Stimulated activated CD4-positive, alpha-beta T cell treated with anti-CD3 and anti-CD28 coated beads, Interleukin-2, amount 100 ng/mL, for 24 hours (primary cell): ENCODE measurements at regions not wholly inside any gene's neighbourhood (a gene's known extent, or its start where the extent isn't known, plus 50 kb on each side); places are given as distances from the start of the nearest gene placed in this dataset.
A peak's percentile ranks its signal among the peaks of the same experiment; 100 is the strongest.

ENCODE experiments used
- DNase-seq, 2 donors: peaks; one replicate each; pipeline ENCODE4 v3.0.0-alpha.2; 2020

- no peak for DNase-seq
These were observed 163.2 kb upstream of the FAM9B start for GRCh38 chrX:9196961-9197640.

- no peak for DNase-seq
These were observed 170.6 kb upstream of the FAM9B start for GRCh38 chrX:9204560-9204959.

- no peak for DNase-seq
These were observed 171.8 kb upstream of the FAM9B start for GRCh38 chrX:9205599-9206223.

GRCh38 chrX:9207142-9207541, 173.2 kb upstream of the FAM9B start:
- no peak for DNase-seq

GRCh38 chrX:9211269-9211668, 177.3 kb upstream of the FAM9B start:
- no peak for DNase-seq

- no peak for DNase-seq
These were observed 187.9 kb upstream of the FAM9B start for GRCh38 chrX:9221781-9222180.

- DNase-seq: no peak
These were observed 188.4 kb upstream of the FAM9B start for GRCh38 chrX:9222299-9222698.

- no peak for DNase-seq
These were observed 193.3 kb upstream of the FAM9B start for GRCh38 chrX:9227276-9227675.

GRCh38 chrX:9231491-9231890, 197.6 kb upstream of the FAM9B start:
- no peak for DNase-seq

- DNase-seq: no peak
These were observed 199.2 kb upstream of the FAM9B start for GRCh38 chrX:9233141-9233540.

- DNase-seq: no peak
These were observed 200.4 kb upstream of the FAM9B start for GRCh38 chrX:9234315-9234714.

- DNase-seq: no peak
These were observed 201.8 kb upstream of the FAM9B start for GRCh38 chrX:9235722-9236121.

- no peak for DNase-seq
These were observed 207.0 kb upstream of the FAM9B start for GRCh38 chrX:9240956-9241355.

- no peak for DNase-seq
These were observed 207.5 kb upstream of the FAM9B start for GRCh38 chrX:9241427-9241826.

- no peak for DNase-seq
These were observed 215.3 kb upstream of the FAM9B start for GRCh38 chrX:9249051-9249846.

GRCh38 chrX:9252182-9252581, 212.7 kb upstream of the TBL1X start:
- DNase-seq: no peak

- no peak for DNase-seq
These were observed 211.6 kb upstream of the TBL1X start for GRCh38 chrX:9253211-9253610.

- DNase-seq: peak in 1 of 2 donors; percentile 15
These were observed 207.0 kb upstream of the TBL1X start for GRCh38 chrX:9257718-9258420.

- no peak for DNase-seq
These were observed 206.3 kb upstream of the TBL1X start for GRCh38 chrX:9258421-9259104.

GRCh38 chrX:9260603-9261002, 204.3 kb upstream of the TBL1X start:
- no peak for DNase-seq

GRCh38 chrX:9267415-9267814, 197.4 kb upstream of the TBL1X start:
- DNase-seq: no peak

GRCh38 chrX:9269134-9269533, 195.7 kb upstream of the TBL1X start:
- no peak for DNase-seq
